Amygdala (tissue), 56 donors: ENCODE measurements at regions not wholly inside any gene's neighbourhood (a gene's known extent, or its start where the extent isn't known, plus 50 kb on each side); places are given as distances from the start of the nearest gene placed in this dataset.
"Not testable (repeated sequence)": the region's sequence is repeated elsewhere in the genome, so short reads cannot be mapped to it uniquely, and the experiment has no call there.

ENCODE experiments used
- DNase-seq, 56 donors: peaks; one replicate each; lab custom pipeline; 2025; lab: John Stamatoyannopoulos, UW

GRCh38 chr12:65670775-65671174 is 153.5 kb upstream of the HMGA2 start:
- DNase-seq: no peak

GRCh38 chr12:65672441-65672840 is 151.8 kb upstream of the HMGA2 start:
- no peak for DNase-seq

GRCh38 chr12:65673156-65673690 is 151.1 kb upstream of the HMGA2 start:
- no peak for DNase-seq

GRCh38 chr12:65673732-65674131 is 150.6 kb upstream of the HMGA2 start:
- DNase-seq: no peak

- DNase-seq: no peak
These were observed 149.1 kb upstream of the HMGA2 start for GRCh38 chr12:65675141-65675621.

- DNase-seq: not testable (repeated sequence)
These were observed 146.1 kb upstream of the HMGA2 start for GRCh38 chr12:65678172-65678571.

- no peak for DNase-seq
These were observed 143.1 kb upstream of the HMGA2 start for GRCh38 chr12:65681226-65681625.

GRCh38 chr12:65682112-65682511 is 142.2 kb upstream of the HMGA2 start:
- no peak for DNase-seq

GRCh38 chr12:65684906-65685305 is 139.4 kb upstream of the HMGA2 start:
- no peak for DNase-seq

GRCh38 chr12:65685514-65685913 is 138.8 kb upstream of the HMGA2 start:
- no peak for DNase-seq

- no peak for DNase-seq
These were observed 134.8 kb upstream of the HMGA2 start for GRCh38 chr12:65689508-65689907.

GRCh38 chr12:65690477-65690876 is 133.8 kb upstream of the HMGA2 start:
- no peak for DNase-seq

GRCh38 chr12:65694130-65694529 is 130.2 kb upstream of the HMGA2 start:
- no peak for DNase-seq

GRCh38 chr12:65695113-65695865 is 129.0 kb upstream of the HMGA2 start:
- peak in 10 of 56 donors; percentile 0 to 28 (median 2) for DNase-seq

- no peak for DNase-seq
These were observed 128.1 kb upstream of the HMGA2 start for GRCh38 chr12:65696227-65696626.

GRCh38 chr12:65699251-65699650 is 125.0 kb upstream of the HMGA2 start:
- DNase-seq: no peak

- no peak for DNase-seq
These were observed 121.1 kb upstream of the HMGA2 start for GRCh38 chr12:65703176-65703575.

GRCh38 chr12:65705380-65705876 is 118.9 kb upstream of the HMGA2 start:
- no peak for DNase-seq

GRCh38 chr12:65707051-65707450 is 117.2 kb upstream of the HMGA2 start:
- no peak for DNase-seq

GRCh38 chr12:65712260-65713004 is 111.9 kb upstream of the HMGA2 start:
- DNase-seq: no peak

GRCh38 chr12:65715961-65716360 is 108.3 kb upstream of the HMGA2 start:
- DNase-seq: no peak
